ENCODE measurements at regions not wholly inside any gene's neighbourhood (a gene's known extent, or its start where the extent isn't known, plus 50 kb on each side); places are given as distances from the start of the nearest gene placed in this dataset.

GRCh38 chr5:81904861-81905260, 67.0 kb upstream of the ATG10 start:
- no peak for TF ChIP-seq CTCF (conservative IDR thresholded peaks at IDR 0.05; ENCODE audit: low read depth, low read length)
- no peak overlapping the region for H3K4me3 ChIP-seq (ENCODE audit: low read length)
- no peak for DNase-seq (ENCODE audit: low read depth)

- H3K4me3 ChIP-seq (ENCODE audit: low read length), result no peak overlapping the region
- TF ChIP-seq CTCF (conservative IDR thresholded peaks at IDR 0.05; ENCODE audit: low read depth, low read length), result no peak
- DNase-seq (ENCODE audit: low read depth), result no peak
Measured at GRCh38 chr5:81904166-81904565, 67.7 kb upstream of the ATG10 start.

GRCh38 chr5:81901586-81901985, 70.2 kb upstream of the ATG10 start:
- DNase-seq (ENCODE audit: low read depth), result no peak
- H3K4me3 ChIP-seq (ENCODE audit: low read length), result no peak overlapping the region
- TF ChIP-seq CTCF (conservative IDR thresholded peaks at IDR 0.05; ENCODE audit: low read depth, low read length), result no peak

- no peak for TF ChIP-seq CTCF (conservative IDR thresholded peaks at IDR 0.05; ENCODE audit: low read depth, low read length)
- DNase-seq (ENCODE audit: low read depth), result no peak
- H3K4me3 ChIP-seq (ENCODE audit: low read length), result no peak overlapping the region
Measured at GRCh38 chr5:81899123-81899522, 72.7 kb upstream of the ATG10 start.

GRCh38 chr5:81898403-81898802, 73.4 kb upstream of the ATG10 start:
- no peak overlapping the region for H3K4me3 ChIP-seq (ENCODE audit: low read length)
- no peak for DNase-seq (ENCODE audit: low read depth)
- no peak for TF ChIP-seq CTCF (conservative IDR thresholded peaks at IDR 0.05; ENCODE audit: low read depth, low read length)

- H3K4me3 ChIP-seq (ENCODE audit: low read length), result no peak overlapping the region
- no peak for DNase-seq (ENCODE audit: low read depth)
Measured at GRCh38 chr5:81896764-81897163, 75.1 kb upstream of the ATG10 start.

GRCh38 chr5:81895307-81895706, 76.5 kb upstream of the ATG10 start:
- no peak overlapping the region for H3K4me3 ChIP-seq (ENCODE audit: low read length)
- TF ChIP-seq CTCF (conservative IDR thresholded peaks at IDR 0.05; ENCODE audit: low read depth, low read length), result no peak
- no peak for DNase-seq (ENCODE audit: low read depth)

More at GRCh38 chr5:81896764-81897163, 75.1 kb upstream of the ATG10 start:
- TF ChIP-seq CTCF (conservative IDR thresholded peaks at IDR 0.05; ENCODE audit: low read depth, low read length), result no peak
